ENCODE measurements at regions not wholly inside any gene's neighbourhood (a gene's known extent, or its start where the extent isn't known, plus 50 kb on each side); places are given as distances from the start of the nearest gene placed in this dataset.
"Not testable (repeated sequence)": the region's sequence is repeated elsewhere in the genome, so short reads cannot be mapped to it uniquely, and the experiment has no call there.

- TF ChIP-seq GABPA (IDR thresholded peaks at IDR 0.05 in 1 of 2, conservative IDR thresholded peaks at IDR 0.05 in 1 of 2); REST (IDR thresholded peaks at IDR 0.05): not testable (repeated sequence)
These were observed 105.7 kb downstream of the SPDYE17 start for GRCh38 chr7:76926416-76926815.
